AML-193 (cell line): ENCODE measurements at regions not wholly inside any gene's neighbourhood (a gene's known extent, or its start where the extent isn't known, plus 50 kb on each side); places are given as distances from the start of the nearest gene placed in this dataset.
"Not testable (repeated sequence)": the region's sequence is repeated elsewhere in the genome, so short reads cannot be mapped to it uniquely, and the experiment has no call there.

Source experiments
- DNase-seq, 2 experiments: peaks; one replicate each; lab custom pipeline; 2025; lab: John Stamatoyannopoulos, UW

- DNase-seq = peak; percentile 6 to 25
Observed at GRCh38 chr5:23977997-23978396, 470.6 kb downstream of the PRDM9 start.

- DNase-seq = no peak
Observed at GRCh38 chr5:23991406-23991805, 484.0 kb downstream of the PRDM9 start.

- DNase-seq = peak in 1 of 2 experiments; percentile 0
Observed at GRCh38 chr5:23994581-23995370, 487.4 kb downstream of the PRDM9 start.

- DNase-seq = no peak
Observed at GRCh38 chr5:23996525-23996924, 489.1 kb downstream of the PRDM9 start.

GRCh38 chr5:24005384-24005783 is 498.0 kb downstream of the PRDM9 start:
- peak in 1 of 2 experiments; percentile 2 for DNase-seq

GRCh38 chr5:24017710-24018109 is 510.3 kb downstream of the PRDM9 start:
- not testable (repeated sequence) for DNase-seq

- DNase-seq = no peak
Observed at GRCh38 chr5:24026288-24026687, 518.9 kb downstream of the PRDM9 start.

- DNase-seq = no peak
Observed at GRCh38 chr5:24042688-24043087, 535.3 kb downstream of the PRDM9 start.

GRCh38 chr5:24045046-24045445 is 537.6 kb downstream of the PRDM9 start:
- no peak for DNase-seq

- no peak for DNase-seq
Observed at GRCh38 chr5:24053737-24054136, 546.3 kb downstream of the PRDM9 start.

- DNase-seq = no peak
Observed at GRCh38 chr5:24059006-24059405, 551.6 kb downstream of the PRDM9 start.

GRCh38 chr5:24059716-24060115 is 552.3 kb downstream of the PRDM9 start:
- DNase-seq = no peak

- DNase-seq = no peak
Observed at GRCh38 chr5:24065779-24066178, 558.4 kb downstream of the PRDM9 start.

- DNase-seq = no peak
Observed at GRCh38 chr5:24067208-24067607, 559.8 kb downstream of the PRDM9 start.

- DNase-seq = no peak
Observed at GRCh38 chr5:24068524-24068923, 561.1 kb downstream of the PRDM9 start.

- no peak for DNase-seq
Observed at GRCh38 chr5:24073107-24073506, 565.7 kb downstream of the PRDM9 start.

- no peak for DNase-seq
Observed at GRCh38 chr5:24080046-24080445, 564.7 kb downstream of the CDH10 start.

- DNase-seq = no peak
Observed at GRCh38 chr5:24094081-24094679, 550.6 kb downstream of the CDH10 start.

GRCh38 chr5:24102010-24102409 is 542.8 kb downstream of the CDH10 start:
- no peak for DNase-seq

- DNase-seq = no peak
Observed at GRCh38 chr5:24103451-24104023, 541.2 kb downstream of the CDH10 start.

- DNase-seq = peak; percentile 25 to 28
Observed at GRCh38 chr5:24110004-24110615, 534.7 kb downstream of the CDH10 start.

GRCh38 chr5:24112420-24112819 is 532.4 kb downstream of the CDH10 start:
- DNase-seq = no peak

- DNase-seq = no peak
Observed at GRCh38 chr5:24118351-24118750, 526.4 kb downstream of the CDH10 start.
